HK-2 (cell line): ENCODE measurements at regions not wholly inside any gene's neighbourhood (a gene's known extent, or its start where the extent isn't known, plus 50 kb on each side); places are given as distances from the start of the nearest gene placed in this dataset.
"Not testable (repeated sequence)": the region's sequence is repeated elsewhere in the genome, so short reads cannot be mapped to it uniquely, and the experiment has no call there.

Experiments used
- DNase-seq: peaks from one replicate; pipeline ENCODE4 v3.0.0-alpha.2; 2018; ENCODE audit not compliant: unreplicated experiment

GRCh38 chr1:60553730-60554129 lies 480.2 kb upstream of the C1orf87 start:
- no peak for DNase-seq

GRCh38 chr1:60547821-60548220 lies 474.3 kb upstream of the C1orf87 start:
- DNase-seq: no peak

GRCh38 chr1:60541831-60542532 lies 468.4 kb upstream of the C1orf87 start:
- no peak for DNase-seq

- no peak for DNase-seq
Observed at GRCh38 chr1:60540141-60540540, 466.6 kb upstream of the C1orf87 start.

GRCh38 chr1:60535713-60536112 lies 462.1 kb upstream of the C1orf87 start:
- no peak for DNase-seq

GRCh38 chr1:60527567-60527966 lies 454.0 kb upstream of the C1orf87 start:
- DNase-seq: no peak

- no peak for DNase-seq
Observed at GRCh38 chr1:60516996-60517395, 443.4 kb upstream of the C1orf87 start.

GRCh38 chr1:60510162-60510561 lies 436.6 kb upstream of the C1orf87 start:
- no peak for DNase-seq

GRCh38 chr1:60504206-60504840 lies 430.8 kb upstream of the C1orf87 start:
- DNase-seq: no peak

GRCh38 chr1:60503266-60503925 lies 429.8 kb upstream of the C1orf87 start:
- no peak for DNase-seq

GRCh38 chr1:60502506-60502905 lies 428.9 kb upstream of the C1orf87 start:
- DNase-seq: no peak

GRCh38 chr1:60489916-60490480 lies 416.4 kb upstream of the C1orf87 start:
- DNase-seq: not testable (repeated sequence)

- DNase-seq: no peak
Observed at GRCh38 chr1:60488847-60489246, 415.3 kb upstream of the C1orf87 start.

- DNase-seq: no peak
Observed at GRCh38 chr1:60487565-60488345, 414.2 kb upstream of the C1orf87 start.

GRCh38 chr1:60483509-60483908 lies 409.9 kb upstream of the C1orf87 start:
- no peak for DNase-seq

GRCh38 chr1:60470246-60470645 lies 396.7 kb upstream of the C1orf87 start:
- DNase-seq: no peak

GRCh38 chr1:60463786-60464185 lies 390.2 kb upstream of the C1orf87 start:
- no peak for DNase-seq

- DNase-seq: no peak
Observed at GRCh38 chr1:60463146-60463545, 389.6 kb upstream of the C1orf87 start.

GRCh38 chr1:60461925-60462595 lies 388.5 kb upstream of the C1orf87 start:
- DNase-seq: no peak

- no peak for DNase-seq
Observed at GRCh38 chr1:60458111-60458510, 384.5 kb upstream of the C1orf87 start.

GRCh38 chr1:60449876-60450275 lies 376.3 kb upstream of the C1orf87 start:
- no peak for DNase-seq
